ENCODE measurements at regions not wholly inside any gene's neighbourhood (a gene's known extent, or its start where the extent isn't known, plus 50 kb on each side); places are given as distances from the start of the nearest gene placed in this dataset.

DNA sequence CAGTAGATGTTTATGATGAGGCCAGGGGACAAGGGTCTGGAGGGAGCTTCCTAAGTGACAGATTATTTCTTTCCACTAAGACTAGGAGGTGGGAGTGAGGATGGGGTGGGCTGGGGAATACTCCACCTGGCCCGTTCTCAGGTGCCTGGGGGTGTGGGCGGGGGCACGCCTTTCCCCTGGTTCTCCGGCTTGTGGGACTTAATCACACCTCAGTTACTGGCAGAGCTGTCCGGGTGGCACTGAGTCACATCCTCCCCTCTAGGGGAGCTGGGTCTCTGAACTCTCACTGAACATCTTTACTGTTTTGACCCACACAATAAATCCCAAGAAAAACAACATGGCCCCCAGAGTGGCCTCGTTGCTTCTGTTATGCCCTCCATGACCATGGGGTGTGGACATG, 332.8 kb downstream of the MAF start:
- Mint-ChIP-seq H3K9me3 (ENCODE audit: unreplicated experiment) (peaks cover 2% of the 10 kb centered on the region), H3K4me3 (ENCODE audit: unreplicated experiment) (no peak overlapping the region), H3K36me3 (ENCODE audit: low read depth, unreplicated experiment) (no peaks in the 10 kb centered on the region), H3K27me3 (ENCODE audit: low read depth, unreplicated experiment) (no peaks in the 10 kb centered on the region), H3K27ac (ENCODE audit: unreplicated experiment) (no peak overlapping the region), H3K4me1 (ENCODE audit: low read depth, unreplicated experiment) (peaks cover 10% of the 10 kb centered on the region)
- peaks cover 2% of the 10 kb centered on the region for H3K9me3 ChIP-seq (ENCODE audit: insufficient read depth, low read depth, low read length)
- no peaks in the 10 kb centered on the region for H3K79me2 ChIP-seq (ENCODE audit: insufficient read depth, low read length)
- H3K27ac ChIP-seq (ENCODE audit: low read depth, low read length): no peak overlapping the region
- H2AFZ ChIP-seq (ENCODE audit: low read depth, low read length): no peak overlapping the region
- DNase-seq (ENCODE audit: low read depth) (no peak), FAIRE-seq (no peak)
- no peaks in the 10 kb centered on the region for H3K27me3 ChIP-seq (ENCODE audit: insufficient read depth, low read length)
- H3K9ac ChIP-seq (ENCODE audit: low read length): no peak overlapping the region
- no peak for TF ChIP-seq CTCF (IDR thresholded peaks at IDR 0.05; ENCODE audit: insufficient read depth, low read depth, low read length)
- no peak for TF ChIP-seq EZH2 (IDR thresholded peaks at IDR 0.05; ENCODE audit: insufficient read depth, low read length)
- H3K4me2 ChIP-seq (ENCODE audit: low read length): no peak overlapping the region
- H3K36me3 ChIP-seq (ENCODE audit: insufficient read depth, low read length): no peaks in the 10 kb centered on the region
- H3K4me1 ChIP-seq (ENCODE audit: insufficient read depth, low read length): no peaks in the 10 kb centered on the region
- H4K20me1 ChIP-seq (ENCODE audit: insufficient read depth, low read length): no peaks in the 10 kb centered on the region
- H3K4me3 ChIP-seq (ENCODE audit: insufficient read depth, low read depth, low read length): no peak overlapping the region

- Histone ChIP-seq H3K4me3 (ENCODE audit: insufficient read depth, low read depth, low read length) (no peak overlapping the region), H4K20me1 (ENCODE audit: insufficient read depth, low read length) (no peaks in the 10 kb centered on the region), H3K27me3 (ENCODE audit: insufficient read depth, low read length) (no peaks in the 10 kb centered on the region), H3K9ac (ENCODE audit: low read length) (no peak overlapping the region), H3K79me2 (ENCODE audit: insufficient read depth, low read length) (no peaks in the 10 kb centered on the region), H2AFZ (ENCODE audit: low read depth, low read length) (no peak overlapping the region), H3K4me1 (ENCODE audit: insufficient read depth, low read length) (no peaks in the 10 kb centered on the region), H3K36me3 (ENCODE audit: insufficient read depth, low read length) (no peaks in the 10 kb centered on the region), H3K27ac (ENCODE audit: low read depth, low read length) (no peak overlapping the region), H3K4me2 (ENCODE audit: low read length) (no peak overlapping the region), H3K9me3 (ENCODE audit: insufficient read depth, low read depth, low read length) (peaks cover 2% of the 10 kb centered on the region)
- no peak overlapping the region for H3K4me3 Mint-ChIP-seq (ENCODE audit: unreplicated experiment)
- TF ChIP-seq CTCF (IDR thresholded peaks at IDR 0.05; ENCODE audit: insufficient read depth, low read depth, low read length): no peak
- no peak for TF ChIP-seq EZH2 (IDR thresholded peaks at IDR 0.05; ENCODE audit: insufficient read depth, low read length)
- no peak overlapping the region for H3K27ac Mint-ChIP-seq (ENCODE audit: unreplicated experiment)
- H3K4me1 Mint-ChIP-seq (ENCODE audit: low read depth, unreplicated experiment): peaks cover 10% of the 10 kb centered on the region
- H3K9me3 Mint-ChIP-seq (ENCODE audit: unreplicated experiment): peaks cover 4% of the 10 kb centered on the region
- FAIRE-seq: no peak
- DNase-seq (ENCODE audit: low read depth): no peak
- no peaks in the 10 kb centered on the region for H3K27me3 Mint-ChIP-seq (ENCODE audit: low read depth, unreplicated experiment)
- H3K36me3 Mint-ChIP-seq (ENCODE audit: low read depth, unreplicated experiment): no peaks in the 10 kb centered on the region
Measured at GRCh38 chr16:79267146-79267545, 333.4 kb downstream of the MAF start.

DNA sequence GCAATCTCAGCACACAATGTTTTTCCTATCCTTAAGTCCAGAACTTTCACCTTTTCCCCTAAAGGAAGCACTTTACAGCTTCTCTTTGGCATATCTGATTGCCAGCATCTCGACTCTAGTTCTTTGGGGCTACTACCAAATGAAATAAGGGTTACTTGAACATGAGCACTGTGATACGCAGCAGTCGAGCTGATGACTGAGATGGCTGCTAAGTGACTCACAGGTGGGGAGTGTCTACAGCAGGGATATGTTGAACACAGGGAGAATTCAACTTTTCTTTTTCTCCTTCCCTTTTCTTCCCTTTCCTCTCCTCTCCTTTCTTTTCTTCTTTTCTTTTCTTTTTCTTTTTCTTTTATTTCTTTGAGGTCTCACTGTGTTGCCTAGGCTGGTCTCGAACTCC, 334.8 kb downstream of the MAF start:
- H3K9me3 ChIP-seq (ENCODE audit: insufficient read depth, low read depth, low read length): peaks cover 2% of the 10 kb centered on the region
- H3K36me3 ChIP-seq (ENCODE audit: insufficient read depth, low read length): no peaks in the 10 kb centered on the region
- Mint-ChIP-seq H3K27me3 (ENCODE audit: low read depth, unreplicated experiment) (no peaks in the 10 kb centered on the region), H3K27ac (ENCODE audit: unreplicated experiment) (no peak overlapping the region), H3K4me1 (ENCODE audit: low read depth, unreplicated experiment) (peaks cover 10% of the 10 kb centered on the region), H3K9me3 (ENCODE audit: unreplicated experiment) (peaks cover 5% of the 10 kb centered on the region), H3K4me3 (ENCODE audit: unreplicated experiment) (no peak overlapping the region), H3K36me3 (ENCODE audit: low read depth, unreplicated experiment) (no peaks in the 10 kb centered on the region)
- FAIRE-seq (no peak), DNase-seq (ENCODE audit: low read depth) (no peak)
- no peaks in the 10 kb centered on the region for H4K20me1 ChIP-seq (ENCODE audit: insufficient read depth, low read length)
- H3K4me2 ChIP-seq (ENCODE audit: low read length): no peak overlapping the region
- H3K9ac ChIP-seq (ENCODE audit: low read length): no peak overlapping the region
- no peak overlapping the region for H3K27ac ChIP-seq (ENCODE audit: low read depth, low read length)
- no peaks in the 10 kb centered on the region for H3K79me2 ChIP-seq (ENCODE audit: insufficient read depth, low read length)
- no peaks in the 10 kb centered on the region for H3K27me3 ChIP-seq (ENCODE audit: insufficient read depth, low read length)
- no peak for TF ChIP-seq EZH2 (IDR thresholded peaks at IDR 0.05; ENCODE audit: insufficient read depth, low read length)
- no peak for TF ChIP-seq CTCF (IDR thresholded peaks at IDR 0.05; ENCODE audit: insufficient read depth, low read depth, low read length)
- H3K4me1 ChIP-seq (ENCODE audit: insufficient read depth, low read length): no peaks in the 10 kb centered on the region
- no peak overlapping the region for H2AFZ ChIP-seq (ENCODE audit: low read depth, low read length)
- H3K4me3 ChIP-seq (ENCODE audit: insufficient read depth, low read depth, low read length): no peak overlapping the region
